ENCODE measurements at regions not wholly inside any gene's neighbourhood (a gene's known extent, or its start where the extent isn't known, plus 50 kb on each side); places are given as distances from the start of the nearest gene placed in this dataset.

DNA sequence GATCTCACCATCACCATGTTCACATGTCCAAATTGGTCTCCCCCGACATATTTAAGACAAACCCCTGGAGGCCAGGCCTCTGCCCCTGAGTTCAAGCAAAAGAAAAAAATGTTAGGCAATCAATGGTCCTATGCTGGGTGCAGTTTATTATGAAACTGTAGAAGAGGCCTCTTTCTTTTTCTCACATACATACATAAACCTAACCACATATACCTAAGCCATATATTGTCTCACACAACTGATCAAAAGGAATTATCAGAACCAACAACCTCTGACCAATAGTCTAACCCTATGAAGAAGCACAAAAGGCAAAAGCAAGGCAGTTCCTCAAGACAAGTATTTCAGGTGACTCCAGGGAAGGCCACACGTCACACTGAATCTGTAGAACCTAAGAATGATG, 49.9 kb downstream of the ILRUN start:
- no peaks in the 10 kb centered on the region for H4K20me1 ChIP-seq (ENCODE audit: insufficient read depth, low read length)
- no peak overlapping the region for H2AFZ ChIP-seq (ENCODE audit: low read length)
- peaks cover 28% of the 10 kb centered on the region for H3K79me2 ChIP-seq (ENCODE audit: insufficient read depth, low read length)
- peaks cover 11% of the 10 kb centered on the region for H3K4me1 ChIP-seq (ENCODE audit: insufficient read depth, low read length, severe bottlenecking)
- no peaks in the 10 kb centered on the region for H3K9me2 ChIP-seq (ENCODE audit: low read depth, low read length)
- TF ChIP-seq, protein P1, sequence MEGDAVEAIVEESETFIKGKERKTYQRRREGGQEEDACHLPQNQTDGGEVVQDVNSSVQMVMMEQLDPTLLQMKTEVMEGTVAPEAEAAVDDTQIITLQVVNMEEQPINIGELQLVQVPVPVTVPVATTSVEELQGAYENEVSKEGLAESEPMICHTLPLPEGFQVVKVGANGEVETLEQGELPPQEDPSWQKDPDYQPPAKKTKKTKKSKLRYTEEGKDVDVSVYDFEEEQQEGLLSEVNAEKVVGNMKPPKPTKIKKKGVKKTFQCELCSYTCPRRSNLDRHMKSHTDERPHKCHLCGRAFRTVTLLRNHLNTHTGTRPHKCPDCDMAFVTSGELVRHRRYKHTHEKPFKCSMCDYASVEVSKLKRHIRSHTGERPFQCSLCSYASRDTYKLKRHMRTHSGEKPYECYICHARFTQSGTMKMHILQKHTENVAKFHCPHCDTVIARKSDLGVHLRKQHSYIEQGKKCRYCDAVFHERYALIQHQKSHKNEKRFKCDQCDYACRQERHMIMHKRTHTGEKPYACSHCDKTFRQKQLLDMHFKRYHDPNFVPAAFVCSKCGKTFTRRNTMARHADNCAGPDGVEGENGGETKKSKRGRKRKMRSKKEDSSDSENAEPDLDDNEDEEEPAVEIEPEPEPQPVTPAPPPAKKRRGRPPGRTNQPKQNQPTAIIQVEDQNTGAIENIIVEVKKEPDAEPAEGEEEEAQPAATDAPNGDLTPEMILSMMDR (IDR thresholded peaks at IDR 0.05; ENCODE audit: low read length) = no peak
- peaks cover 75% of the 10 kb centered on the region for H3K36me3 ChIP-seq (ENCODE audit: insufficient read depth, low read length)
- H3K4me3 ChIP-seq (ENCODE audit: low read depth, low read length, poor library complexity, severe bottlenecking) = no peak overlapping the region
- no peaks in the 10 kb centered on the region for H3K9me3 ChIP-seq (ENCODE audit: low read length)
- no peaks in the 10 kb centered on the region for H3F3A ChIP-seq (ENCODE audit: insufficient read depth, low read length)
- H3K27ac ChIP-seq (ENCODE audit: low read depth, low read length, poor library complexity, severe bottlenecking) = no peak overlapping the region
- H3K4me2 ChIP-seq (ENCODE audit: low read length) = no peak overlapping the region
- H3K27me3 ChIP-seq (ENCODE audit: insufficient read depth, low read length) = no peaks in the 10 kb centered on the region
- no peak overlapping the region for H3K9ac ChIP-seq (ENCODE audit: low read length)

DNA sequence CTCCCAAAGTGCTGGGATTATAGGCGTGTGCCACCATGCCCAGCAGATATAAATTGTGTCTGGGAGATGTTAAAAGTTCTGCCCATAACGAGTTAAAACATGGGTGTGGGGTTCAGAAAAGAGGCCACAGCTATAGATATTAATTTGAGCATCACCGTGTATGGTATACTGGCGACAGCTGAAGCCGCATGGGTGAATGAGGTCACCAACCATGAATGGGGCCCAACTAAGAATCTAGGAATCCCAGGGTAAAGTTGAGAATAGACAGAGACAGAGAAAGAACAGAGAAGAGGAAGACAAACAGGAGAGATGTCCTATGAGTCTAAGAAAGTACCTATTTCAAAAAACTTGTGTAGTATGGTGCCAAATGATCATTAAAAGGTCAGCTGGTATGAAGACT, 50.9 kb downstream of the ILRUN start:
- H3K79me2 ChIP-seq (ENCODE audit: insufficient read depth, low read length) = peaks cover 20% of the 10 kb centered on the region; the same call in 1 of the 2 replicates

DNA sequence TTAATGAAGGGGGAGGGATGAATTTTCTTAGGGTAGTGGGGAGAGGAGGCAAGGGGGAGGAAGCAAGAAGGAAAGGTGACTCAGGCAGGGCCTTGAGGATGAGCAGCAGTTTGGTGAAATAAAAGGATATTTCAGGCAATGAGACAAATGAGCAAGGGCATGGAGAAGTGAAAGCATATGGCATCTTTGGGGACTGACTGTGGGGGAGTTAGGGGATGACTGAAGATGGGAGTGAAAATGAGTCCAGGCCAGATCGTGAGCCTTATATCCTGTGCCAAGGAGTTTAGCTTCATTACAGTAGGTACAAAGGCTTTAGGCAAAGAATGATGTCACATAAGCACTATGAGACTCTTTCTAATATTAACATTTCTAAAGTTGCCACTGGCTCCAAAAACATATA, 51.9 kb downstream of the ILRUN start:
- H3F3A ChIP-seq (ENCODE audit: insufficient read depth, low read length) = no peaks in the 10 kb centered on the region
- H3K79me2 ChIP-seq (ENCODE audit: insufficient read depth, low read length) = peaks cover 22% of the 10 kb centered on the region; the same call in 1 of the 2 replicates
- no peak overlapping the region for H3K27ac ChIP-seq (ENCODE audit: low read depth, low read length, poor library complexity, severe bottlenecking)
- H3K4me1 ChIP-seq (ENCODE audit: insufficient read depth, low read length, severe bottlenecking) = peaks cover 7% of the 10 kb centered on the region
- H3K9me2 ChIP-seq (ENCODE audit: low read depth, low read length) = no peaks in the 10 kb centered on the region
- H3K9ac ChIP-seq (ENCODE audit: low read length) = no peak overlapping the region
- no peak overlapping the region for H3K4me2 ChIP-seq (ENCODE audit: low read length)
- H4K20me1 ChIP-seq (ENCODE audit: insufficient read depth, low read length) = no peaks in the 10 kb centered on the region
- H3K4me3 ChIP-seq (ENCODE audit: low read depth, low read length, poor library complexity, severe bottlenecking) = no peak overlapping the region
- no peak overlapping the region for H2AFZ ChIP-seq (ENCODE audit: low read length)
- TF ChIP-seq EZH2 (IDR thresholded peaks at IDR 0.05; ENCODE audit: borderline replicate concordance, low read length) = no peak
- TF ChIP-seq, protein P1 (IDR thresholded peaks at IDR 0.05; ENCODE audit: low read length) = no peak
- H3K9me3 ChIP-seq (ENCODE audit: low read length) = no peaks in the 10 kb centered on the region
- H3K27me3 ChIP-seq (ENCODE audit: insufficient read depth, low read length) = no peaks in the 10 kb centered on the region
- H3K36me3 ChIP-seq (ENCODE audit: insufficient read depth, low read length) = peaks cover 79% of the 10 kb centered on the region

More for the DNA sequence above, 50.9 kb downstream of the ILRUN start:
- TF ChIP-seq EZH2 (IDR thresholded peaks at IDR 0.05; ENCODE audit: borderline replicate concordance, low read length) = no peak
- TF ChIP-seq, protein P1 (IDR thresholded peaks at IDR 0.05; ENCODE audit: low read length) = no peak
- Histone ChIP-seq H4K20me1 (ENCODE audit: insufficient read depth, low read length) (no peaks in the 10 kb centered on the region), H3K9ac (ENCODE audit: low read length) (no peak overlapping the region), H3K27me3 (ENCODE audit: insufficient read depth, low read length) (no peaks in the 10 kb centered on the region), H3K4me1 (ENCODE audit: insufficient read depth, low read length, severe bottlenecking) (peaks cover 2% of the 10 kb centered on the region), H2AFZ (ENCODE audit: low read length) (no peak overlapping the region), H3K9me2 (ENCODE audit: low read depth, low read length) (no peaks in the 10 kb centered on the region), H3K9me3 (ENCODE audit: low read length) (no peaks in the 10 kb centered on the region), H3K4me3 (ENCODE audit: low read depth, low read length, poor library complexity, severe bottlenecking) (no peak overlapping the region), H3K36me3 (ENCODE audit: insufficient read depth, low read length) (peaks cover 78% of the 10 kb centered on the region), H3F3A (ENCODE audit: insufficient read depth, low read length) (no peaks in the 10 kb centered on the region), H3K27ac (ENCODE audit: low read depth, low read length, poor library complexity, severe bottlenecking) (no peak overlapping the region), H3K4me2 (ENCODE audit: low read length) (no peak overlapping the region)
